B cell (primary cell): ENCODE measurements at regions not wholly inside any gene's neighbourhood (a gene's known extent, or its start where the extent isn't known, plus 50 kb on each side); places are given as distances from the start of the nearest gene placed in this dataset.

ENCODE experiments used
- EZH2 ChIP-seq: IDR thresholded peaks from 2 replicates; pipeline ENCODE4 v1.6.1; 2012; ENCODE audit warnings: borderline replicate concordance, low read depth, mild to moderate bottlenecking, moderate library complexity, low read length; ENCODE audit not compliant: insufficient read depth, poor library complexity, severe bottlenecking
- TF ChIP-seq, protein P1 (sequence below): fragments of 200-600 bp; IDR thresholded peaks from one replicate; pipeline ENCODE4 v1.8.0; 2022; ENCODE audit warnings: antibody characterized with exemption, mild to moderate bottlenecking

DNA sequence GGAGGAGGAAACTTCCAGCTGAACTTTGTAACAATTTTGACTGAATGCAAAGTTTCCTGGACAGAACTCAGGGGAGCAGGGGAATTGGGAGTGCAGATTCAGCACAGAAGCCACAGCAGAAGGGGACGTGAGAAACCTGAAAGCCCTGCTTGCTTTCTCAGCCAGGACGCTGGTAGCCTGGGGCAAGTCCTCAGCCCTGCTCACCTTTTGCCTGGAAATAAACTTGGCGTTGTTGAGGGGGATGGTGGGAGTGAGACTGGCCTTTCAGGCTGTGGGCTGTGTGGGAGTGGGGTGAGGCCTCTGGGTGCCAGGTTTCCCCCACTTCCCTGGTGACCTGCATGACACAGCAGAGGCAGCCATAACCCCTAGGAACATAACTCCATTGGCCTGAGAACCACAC lies 238.1 kb upstream of the HS3ST5 start:
- TF ChIP-seq, protein P1, sequence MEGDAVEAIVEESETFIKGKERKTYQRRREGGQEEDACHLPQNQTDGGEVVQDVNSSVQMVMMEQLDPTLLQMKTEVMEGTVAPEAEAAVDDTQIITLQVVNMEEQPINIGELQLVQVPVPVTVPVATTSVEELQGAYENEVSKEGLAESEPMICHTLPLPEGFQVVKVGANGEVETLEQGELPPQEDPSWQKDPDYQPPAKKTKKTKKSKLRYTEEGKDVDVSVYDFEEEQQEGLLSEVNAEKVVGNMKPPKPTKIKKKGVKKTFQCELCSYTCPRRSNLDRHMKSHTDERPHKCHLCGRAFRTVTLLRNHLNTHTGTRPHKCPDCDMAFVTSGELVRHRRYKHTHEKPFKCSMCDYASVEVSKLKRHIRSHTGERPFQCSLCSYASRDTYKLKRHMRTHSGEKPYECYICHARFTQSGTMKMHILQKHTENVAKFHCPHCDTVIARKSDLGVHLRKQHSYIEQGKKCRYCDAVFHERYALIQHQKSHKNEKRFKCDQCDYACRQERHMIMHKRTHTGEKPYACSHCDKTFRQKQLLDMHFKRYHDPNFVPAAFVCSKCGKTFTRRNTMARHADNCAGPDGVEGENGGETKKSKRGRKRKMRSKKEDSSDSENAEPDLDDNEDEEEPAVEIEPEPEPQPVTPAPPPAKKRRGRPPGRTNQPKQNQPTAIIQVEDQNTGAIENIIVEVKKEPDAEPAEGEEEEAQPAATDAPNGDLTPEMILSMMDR = no peak
- no peak for TF ChIP-seq EZH2
